NCI-H460 (cell line): ENCODE measurements at regions not wholly inside any gene's neighbourhood (a gene's known extent, or its start where the extent isn't known, plus 50 kb on each side); places are given as distances from the start of the nearest gene placed in this dataset.
"Not testable (repeated sequence)": the region's sequence is repeated elsewhere in the genome, so short reads cannot be mapped to it uniquely, and the experiment has no call there.

Experiments used
- DNase-seq: peaks from one replicate; pipeline ENCODE4 v3.0.0-alpha.2; 2016; ENCODE audit warnings: low read depth; ENCODE audit errors: extremely low read depth

DNA sequence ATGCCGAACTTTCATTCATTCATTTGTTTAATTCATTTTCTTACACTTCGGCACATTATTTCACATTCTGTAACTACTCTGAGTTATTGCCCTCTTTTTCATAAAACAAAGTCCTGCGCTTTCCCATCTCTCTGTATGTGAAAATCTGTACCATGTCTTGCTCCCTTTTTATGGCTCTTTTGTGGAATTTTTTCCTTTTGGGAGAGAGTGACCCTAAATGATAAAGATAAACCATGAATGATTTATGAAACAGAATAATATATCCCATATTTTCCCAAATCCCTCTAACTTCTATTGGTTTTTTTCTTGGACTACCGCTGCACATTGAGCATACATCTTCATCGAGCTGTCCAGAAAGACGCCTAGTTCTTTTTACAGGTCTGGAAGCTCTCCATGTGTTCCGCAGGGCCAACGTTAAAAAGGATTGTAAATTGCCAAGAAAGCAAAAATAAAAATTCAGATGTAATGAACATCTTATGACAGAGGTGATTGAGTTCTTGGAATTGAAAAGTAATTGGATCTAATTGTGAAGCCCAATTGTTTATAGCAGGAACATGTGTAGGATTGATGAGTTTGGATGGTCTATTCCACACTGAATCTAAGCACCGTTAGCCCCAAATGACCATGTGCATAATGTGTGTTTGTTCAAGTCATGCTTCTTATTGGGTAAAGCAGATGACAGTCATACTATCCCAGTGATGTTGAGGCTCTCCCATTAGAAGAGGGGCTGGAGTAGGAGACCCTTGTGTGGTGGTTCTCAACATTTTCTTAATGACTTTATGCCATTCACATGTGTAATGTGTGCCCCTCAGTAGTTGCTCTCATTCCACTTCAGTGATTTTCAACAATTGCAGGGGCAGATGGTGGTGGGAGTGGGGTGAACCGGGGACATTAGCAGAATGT lies 378.9 kb downstream of the DLEU7 start:
- no peak for DNase-seq

DNA sequence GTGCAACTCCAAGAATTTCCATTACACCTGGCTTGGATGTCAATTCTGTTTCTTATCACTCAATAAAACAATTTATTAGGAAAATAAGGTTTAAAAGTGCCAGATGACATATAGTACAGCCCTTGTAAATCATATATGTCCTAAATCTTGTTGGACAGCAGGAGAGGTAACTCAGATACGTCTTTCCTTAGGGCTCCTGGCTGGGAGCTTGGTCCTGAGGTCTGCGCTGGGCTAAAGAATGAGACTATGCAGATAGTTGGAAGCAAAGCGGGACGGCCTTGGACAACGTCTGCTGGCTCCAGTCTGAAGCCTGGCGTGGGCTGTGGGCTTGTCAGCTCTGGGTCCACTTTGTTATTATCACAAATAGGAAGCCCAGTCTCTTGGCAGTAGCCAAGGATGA lies 377.0 kb downstream of the DLEU7 start:
- no peak for DNase-seq

DNA sequence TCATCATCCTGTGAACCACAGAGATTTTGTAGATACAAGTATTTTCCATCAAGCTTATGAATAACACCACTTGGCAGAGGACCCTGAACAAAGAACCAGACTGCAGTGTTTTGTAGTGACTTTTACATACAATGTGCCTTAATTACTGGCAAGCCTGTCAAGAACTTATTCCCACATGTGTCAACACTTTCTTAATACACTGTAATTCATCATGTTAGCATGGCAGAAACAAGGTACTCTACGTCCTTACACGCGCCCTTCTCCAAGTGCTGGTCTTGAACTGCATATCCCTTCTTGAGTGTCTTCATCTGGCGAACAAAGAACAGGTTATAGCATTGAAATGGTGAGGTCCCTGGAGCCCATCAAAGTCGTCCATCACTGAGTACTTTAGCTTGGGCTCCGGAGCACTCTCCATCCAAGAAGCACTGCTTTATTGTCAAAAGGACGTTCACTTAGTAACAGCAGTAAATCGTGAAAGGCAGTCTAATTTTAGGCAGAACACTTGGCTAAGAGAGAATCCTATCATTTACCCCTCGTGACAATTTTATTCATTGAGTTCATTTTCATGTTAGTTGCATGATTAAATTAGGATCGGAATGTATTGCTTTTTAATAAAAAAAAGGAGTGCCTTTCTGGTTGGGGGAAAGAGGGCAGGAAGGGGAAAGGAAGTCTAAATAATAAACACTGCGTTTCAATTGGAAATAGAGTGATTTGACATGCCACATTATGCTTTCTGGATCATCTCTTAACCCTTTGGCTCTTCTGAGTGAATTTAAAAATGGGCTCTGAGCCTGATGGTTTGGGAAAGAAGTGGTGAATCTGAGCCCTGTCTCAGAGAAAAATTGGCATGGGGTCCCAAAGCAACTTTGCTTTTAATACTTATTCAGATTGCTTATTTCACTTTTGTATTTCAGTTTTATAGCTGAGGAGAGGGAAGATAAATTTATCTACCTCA lies 376.1 kb downstream of the DLEU7 start:
- no peak for DNase-seq

DNA sequence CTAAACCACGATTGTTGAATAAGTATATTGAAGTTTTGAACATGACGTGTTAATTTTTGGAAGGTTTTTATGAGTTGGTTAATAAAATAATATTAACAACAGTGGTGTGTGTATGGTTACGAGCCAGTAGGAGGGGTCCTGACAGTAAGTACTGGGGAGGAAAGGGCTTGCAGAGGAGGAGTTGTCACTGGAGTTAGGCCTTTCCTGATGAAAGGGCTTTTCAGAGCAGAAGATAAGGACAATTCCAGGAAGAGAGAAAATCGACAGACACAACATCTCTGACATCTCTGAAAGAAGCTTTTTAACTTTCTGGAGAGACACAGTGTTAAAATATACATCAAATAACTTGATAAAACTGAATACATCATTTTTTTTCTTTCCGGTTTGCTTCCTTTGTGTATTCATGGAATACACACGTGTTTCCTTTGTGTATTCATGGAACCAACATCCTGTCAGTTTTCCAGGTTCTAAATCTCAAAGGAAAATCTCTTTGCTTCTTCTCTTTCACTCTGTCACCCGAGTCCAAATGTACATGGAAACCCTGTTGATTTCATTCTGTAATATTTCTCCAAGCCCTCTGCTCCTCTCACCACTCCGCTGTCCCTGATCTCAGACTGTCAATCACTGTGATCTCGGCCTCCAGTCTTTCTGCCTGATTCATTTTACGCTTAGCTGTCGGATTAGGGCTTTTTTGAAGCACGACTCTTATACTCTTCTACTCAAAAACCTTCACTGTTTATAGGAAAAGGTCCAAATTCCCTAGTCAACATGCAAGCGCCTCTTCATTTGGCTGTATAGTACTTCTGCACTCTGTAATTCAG lies 374.4 kb downstream of the DLEU7 start:
- no peak for DNase-seq

DNA sequence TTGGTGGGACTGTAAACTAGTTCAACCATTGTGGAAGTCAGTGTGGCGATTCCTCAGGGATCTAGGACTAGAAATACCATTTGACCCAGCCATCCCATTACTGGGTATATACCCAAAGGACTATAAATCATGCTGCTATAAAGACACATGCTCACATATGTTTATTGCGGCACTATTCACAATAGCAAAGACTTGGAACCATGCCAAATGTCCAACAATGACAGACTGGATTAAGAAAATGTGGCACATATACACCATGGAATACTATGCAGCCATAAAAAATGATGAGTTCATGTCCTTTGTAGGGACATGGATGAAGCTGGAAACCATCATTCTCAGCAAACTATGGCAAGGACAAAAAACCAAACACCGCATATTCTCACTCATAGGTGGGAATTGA lies 370.4 kb downstream of the DLEU7 start:
- DNase-seq: not testable (repeated sequence)

DNA sequence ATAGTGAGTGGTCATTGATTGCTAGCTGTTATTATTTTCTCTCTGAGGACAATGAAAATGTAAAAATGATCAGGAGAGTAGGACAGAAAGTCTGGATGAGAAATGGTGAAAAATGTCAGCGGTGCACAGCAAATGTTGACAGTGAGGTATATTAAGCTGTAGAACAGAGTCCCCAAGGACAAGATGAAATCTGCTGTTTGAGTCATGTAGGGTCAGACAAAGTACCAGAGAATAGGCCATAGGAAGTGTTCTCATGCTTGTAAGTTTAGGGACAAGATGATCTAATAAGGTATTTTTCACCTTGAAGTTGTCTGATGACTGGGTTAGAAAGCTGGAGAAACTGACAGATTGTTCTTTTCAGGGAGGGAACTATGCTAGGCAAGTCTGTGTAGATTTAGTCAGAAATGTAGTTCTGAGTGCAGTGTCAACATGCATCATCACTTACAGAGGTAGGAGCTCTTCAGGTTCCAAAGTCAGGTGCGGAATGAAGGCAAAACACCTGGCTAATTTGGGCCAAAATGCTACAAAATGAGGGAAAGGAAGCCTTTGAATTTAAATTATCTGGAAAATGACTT lies 369.3 kb downstream of the DLEU7 start:
- no peak for DNase-seq

DNA sequence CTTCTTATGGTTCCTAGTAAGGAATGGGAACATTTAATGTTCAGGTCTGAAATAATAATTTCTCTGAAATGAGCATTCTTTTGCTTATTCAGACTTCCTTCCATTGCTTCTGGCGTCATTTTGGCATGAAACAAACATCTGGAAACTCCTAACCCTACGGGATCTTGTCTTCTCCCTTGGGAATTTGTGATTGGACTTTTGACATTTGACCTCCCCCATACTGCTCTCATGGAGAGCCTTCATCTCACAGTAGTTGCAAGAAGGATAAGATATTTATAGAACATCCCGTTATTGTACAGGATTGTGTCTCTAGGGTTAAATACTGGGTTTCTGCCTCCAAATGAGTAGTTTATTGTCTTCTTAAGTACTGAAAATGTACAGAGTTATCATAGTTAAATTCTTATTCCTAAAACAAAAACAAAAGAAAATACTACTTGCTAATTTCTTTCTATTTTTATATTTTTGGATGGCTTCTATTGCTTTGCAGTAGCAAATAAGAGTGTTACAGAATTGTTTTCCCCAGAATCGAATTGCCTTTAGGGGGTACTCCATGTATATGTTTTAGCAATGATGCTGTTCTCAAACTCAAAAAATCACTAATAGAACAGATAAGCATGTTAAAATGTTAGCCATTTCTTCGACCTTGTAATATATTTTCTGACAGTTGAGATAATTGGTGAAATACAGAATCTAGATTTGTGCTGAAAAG lies 366.8 kb downstream of the DLEU7 start:
- no peak for DNase-seq

DNA sequence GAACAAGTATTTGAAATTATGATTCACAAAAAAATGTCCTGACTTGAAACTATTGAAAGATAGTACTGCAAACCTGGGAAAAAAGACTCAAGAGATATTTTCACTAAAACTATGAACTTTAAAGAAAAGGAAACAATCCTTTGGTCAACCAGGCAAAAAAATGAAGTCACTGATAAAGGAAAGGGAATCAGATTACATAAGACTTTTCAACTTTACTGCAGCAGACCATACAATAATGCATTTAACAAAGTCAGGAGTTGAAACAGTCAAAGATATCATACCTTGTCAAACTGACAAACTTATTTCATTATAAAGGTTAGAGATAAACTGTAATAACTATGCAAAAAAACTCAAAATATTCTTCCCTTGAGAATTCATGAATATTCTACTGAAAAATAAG lies 361.6 kb downstream of the DLEU7 start:
- DNase-seq: no peak

DNA sequence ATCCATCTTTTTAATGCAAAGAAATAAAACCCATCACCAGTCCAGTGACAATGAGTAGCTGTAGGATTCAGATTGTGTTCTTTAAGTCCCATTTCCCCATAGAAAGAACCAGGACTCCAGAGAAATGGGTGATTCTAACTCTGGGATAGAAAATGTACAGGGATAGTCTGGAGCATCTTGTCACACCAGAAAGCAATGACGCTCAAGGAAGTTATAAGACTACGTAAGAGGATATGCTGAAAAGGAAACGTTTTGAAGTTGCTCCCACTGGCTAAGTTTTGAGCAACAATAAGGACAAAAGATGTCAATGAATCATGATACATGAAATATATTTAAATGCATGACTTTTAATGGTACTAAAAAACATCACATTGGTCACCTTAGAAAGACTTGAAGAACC lies 360.1 kb downstream of the DLEU7 start:
- DNase-seq: no peak

DNA sequence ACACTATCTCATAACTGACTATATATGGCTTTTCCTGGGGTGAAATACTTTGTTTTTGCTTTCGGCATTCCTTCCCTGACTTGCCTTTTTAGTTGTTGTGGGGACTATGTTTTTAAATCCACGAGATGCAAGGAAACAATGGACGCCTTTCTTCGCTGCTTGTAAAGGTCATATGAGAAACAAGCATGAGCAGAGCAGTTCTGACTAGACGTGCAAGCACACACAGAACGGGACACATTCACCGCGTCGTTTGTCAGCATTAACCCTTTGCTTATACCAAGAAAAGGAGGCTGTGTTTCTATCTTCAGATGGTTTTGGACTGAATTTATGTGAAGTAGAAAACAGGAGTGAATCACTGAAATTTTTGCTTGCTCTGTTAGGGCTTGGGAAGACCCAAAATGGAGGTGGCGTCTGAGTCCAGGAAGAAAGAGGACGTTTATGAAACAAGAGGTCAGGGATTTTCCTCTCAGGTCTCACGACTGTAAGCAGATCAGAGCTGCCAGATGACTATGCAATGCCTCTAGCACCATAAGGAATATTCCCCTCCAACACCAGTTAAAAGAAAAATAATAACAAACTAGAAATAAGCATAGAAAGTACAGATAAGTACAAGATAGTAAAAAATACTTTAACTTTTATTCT lies 358.9 kb downstream of the DLEU7 start:
- no peak for DNase-seq

DNA sequence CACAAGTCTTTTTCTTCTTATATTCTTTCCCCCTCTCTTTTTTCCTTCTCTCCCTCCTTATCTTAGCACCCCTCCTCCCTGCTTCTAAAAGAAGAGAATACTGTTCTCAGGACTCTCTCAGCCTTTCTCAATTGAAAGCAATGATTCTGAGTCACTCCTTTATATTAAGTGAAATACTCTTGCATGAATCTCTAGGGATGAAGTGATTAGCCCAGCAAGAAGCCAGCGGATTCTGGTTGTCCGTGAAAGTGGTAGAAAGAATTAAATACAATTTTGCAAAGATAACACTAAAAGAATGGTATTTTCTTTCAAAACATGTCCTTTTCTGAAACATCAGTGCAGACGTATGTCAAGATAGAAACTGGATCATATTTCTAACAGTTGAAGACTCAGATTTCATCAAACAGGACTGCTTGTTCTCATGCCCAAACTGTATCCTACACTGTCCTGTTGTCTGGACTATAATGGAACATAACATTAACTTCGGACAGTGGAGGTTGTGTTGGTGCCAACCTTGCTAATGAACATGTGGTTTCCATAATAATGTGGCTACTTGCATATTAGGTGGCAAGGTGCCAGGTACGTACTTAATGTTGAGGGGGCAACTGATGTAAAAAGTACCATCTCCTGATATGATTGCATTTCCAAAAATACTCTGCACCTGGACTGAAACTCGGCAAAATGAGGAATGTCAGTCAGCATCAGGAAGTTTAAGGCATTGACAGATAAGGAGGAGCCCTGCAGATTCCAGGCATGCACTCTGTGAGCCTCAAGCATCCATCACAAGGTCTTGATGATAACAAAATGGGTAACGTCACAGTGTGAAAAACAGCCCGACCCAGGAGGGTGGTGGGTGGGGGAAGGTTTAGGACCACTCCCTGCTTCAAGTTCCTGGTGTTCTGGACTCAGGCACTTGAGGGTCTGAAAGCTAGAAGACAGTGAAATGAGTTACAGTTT lies 357.2 kb downstream of the DLEU7 start:
- no peak for DNase-seq

DNA sequence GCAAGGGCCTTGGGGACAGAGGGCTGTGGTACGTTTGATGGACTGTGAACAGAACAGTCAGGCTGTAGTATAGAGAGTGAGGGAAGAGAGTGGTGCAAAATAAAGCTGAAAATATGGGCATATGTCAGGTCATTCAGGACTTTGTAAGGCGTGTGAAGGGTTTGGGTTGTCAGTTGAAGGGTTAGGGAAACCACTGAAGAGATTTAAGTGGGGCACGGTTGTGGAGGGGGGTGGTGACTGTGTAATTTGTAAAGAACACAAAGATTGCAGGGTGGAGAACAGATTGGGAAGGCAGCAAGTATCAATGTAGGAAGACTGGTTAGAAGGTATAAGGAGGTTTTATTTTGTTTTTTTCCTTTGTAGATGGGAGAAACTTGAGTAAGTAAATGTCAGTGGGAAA lies 349.8 kb downstream of the DLEU7 start:
- DNase-seq: no peak

DNA sequence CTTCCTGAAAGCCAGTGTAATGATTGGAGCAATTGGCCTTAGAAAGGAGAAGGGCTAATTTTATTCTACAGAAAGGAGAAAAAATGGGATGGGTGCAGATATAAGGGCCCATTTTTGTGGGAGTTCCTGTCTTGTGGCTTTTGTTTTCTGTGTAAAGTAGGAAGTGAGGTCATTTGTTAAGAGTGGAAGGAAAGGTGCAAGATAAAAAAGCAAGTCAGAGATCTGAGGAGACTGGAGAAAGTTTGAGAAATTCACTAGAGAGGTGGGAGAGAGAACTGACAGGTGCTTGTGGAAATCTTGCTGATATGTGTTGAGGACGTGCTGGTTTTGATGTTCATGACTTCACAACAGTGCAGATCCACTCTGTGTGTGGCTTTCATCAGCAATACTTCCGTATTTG lies 349.4 kb downstream of the DLEU7 start:
- DNase-seq: no peak

DNA sequence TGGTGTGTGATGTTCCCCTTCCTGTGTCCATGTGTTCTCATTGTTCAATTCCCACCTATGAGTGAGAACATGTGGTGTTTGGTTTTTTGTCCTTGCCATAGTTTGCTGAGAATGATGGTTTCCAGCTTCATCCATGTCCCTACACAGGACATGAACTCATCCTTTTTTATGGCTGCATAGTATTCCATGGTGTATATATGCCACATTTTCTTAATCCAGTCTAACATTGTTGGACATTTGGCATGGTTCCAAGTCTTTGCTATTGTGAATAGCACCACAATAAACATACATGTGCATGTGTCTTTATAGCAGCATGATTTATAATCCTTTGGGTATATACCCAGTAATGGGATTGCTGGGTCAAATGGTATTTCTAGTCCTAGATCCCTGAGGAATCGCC lies 340.3 kb downstream of the DLEU7 start:
- DNase-seq: not testable (repeated sequence)

DNA sequence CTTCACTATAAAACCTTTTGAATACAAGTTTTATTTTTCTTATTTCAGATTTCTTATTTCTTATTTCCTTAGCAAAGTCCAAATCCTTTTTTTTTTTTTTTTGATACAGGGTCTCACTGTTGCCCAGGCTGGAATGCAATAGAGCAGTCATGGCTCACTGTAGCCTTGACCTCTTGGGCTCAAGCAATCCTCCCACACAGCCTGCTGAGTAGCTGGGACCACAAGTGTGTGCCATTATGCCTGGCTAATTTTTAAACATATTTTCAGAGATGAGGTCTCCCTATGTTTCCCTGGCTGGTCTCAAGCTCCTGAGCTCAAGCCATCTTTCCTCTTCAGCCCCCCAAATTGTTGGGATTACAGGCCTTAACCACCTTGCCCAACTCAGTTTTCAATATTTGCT lies 334.3 kb downstream of the DLEU7 start:
- no peak for DNase-seq

DNA sequence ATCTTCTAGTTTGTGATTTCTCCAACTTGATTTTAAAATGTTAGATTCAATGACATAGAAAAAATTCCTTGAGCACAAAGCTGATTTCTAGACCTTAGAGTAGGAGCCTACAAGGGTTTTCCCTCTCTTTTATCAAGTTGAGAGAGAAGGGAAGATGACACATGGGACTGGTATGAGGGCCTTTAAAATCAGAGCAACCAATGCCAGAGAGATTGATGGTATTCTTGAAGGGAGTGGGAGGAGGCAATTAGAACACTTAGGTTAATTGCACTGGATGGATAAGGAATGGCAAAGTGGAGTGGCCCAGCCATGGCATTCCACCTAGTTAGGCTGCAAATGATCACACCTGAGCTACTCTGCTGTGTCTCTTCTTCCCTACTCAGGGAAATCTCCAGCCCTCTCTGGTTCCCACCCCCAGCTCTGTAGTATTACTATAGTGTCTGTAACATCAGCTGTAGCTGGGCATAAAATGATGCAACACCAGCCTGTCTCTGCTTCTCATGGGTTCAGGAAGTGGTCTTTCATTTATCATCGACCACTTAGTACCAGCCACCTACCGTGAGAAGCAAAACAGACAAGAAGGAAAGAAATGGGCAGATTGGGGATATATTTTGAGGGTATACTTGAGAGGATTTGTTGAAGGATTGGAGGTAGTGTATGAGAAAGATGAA lies 333.6 kb downstream of the DLEU7 start:
- no peak for DNase-seq

DNA sequence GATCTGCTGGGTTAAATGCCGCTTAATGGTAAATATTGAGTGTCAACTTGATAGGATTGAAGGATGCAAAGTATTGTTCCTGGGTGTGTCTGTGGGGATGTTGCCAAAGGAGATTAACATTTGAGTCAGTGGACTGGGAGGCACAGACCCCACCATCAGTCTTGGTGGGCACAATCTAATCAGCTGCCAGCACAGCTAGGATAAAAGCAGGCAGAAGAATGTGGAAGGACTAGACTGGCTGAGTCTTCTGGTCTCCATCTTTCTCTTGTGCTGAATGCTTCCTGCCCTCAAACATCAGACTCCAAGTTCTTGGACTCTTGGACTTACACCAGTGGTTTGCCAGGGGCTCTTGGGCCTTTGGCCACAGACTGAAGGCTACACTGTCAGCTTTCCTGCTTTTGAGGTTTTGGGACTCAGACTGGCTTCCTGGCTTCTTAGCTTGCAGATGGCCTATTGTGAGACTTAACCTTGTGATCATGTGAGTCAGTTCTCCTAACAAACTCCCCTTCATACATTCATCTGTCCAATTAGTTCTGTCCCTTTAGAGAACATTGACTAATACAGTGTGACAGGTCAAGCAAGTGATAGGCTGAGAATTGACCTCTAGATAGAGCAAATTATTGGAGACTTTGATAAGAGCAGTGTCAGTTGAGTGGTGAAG lies 332.5 kb downstream of the DLEU7 start:
- DNase-seq: not testable (repeated sequence)
